SK-N-SH (cell line): ENCODE measurements at regions not wholly inside any gene's neighbourhood (a gene's known extent, or its start where the extent isn't known, plus 50 kb on each side); places are given as distances from the start of the nearest gene placed in this dataset.

Experiments used
- CTCF ChIA-PET: fragments of 300-600, 350-600 bp; formaldehyde crosslinking; extraction: SDS; loops from one replicate; lab custom pipeline; 2021; lab: Yijun Ruan, JAX
- POLR2A ChIA-PET: fragments of 350-600 bp; sonication (Branson Sonifier 250); formaldehyde crosslinking; extraction: SDS; loops from one replicate; lab custom pipeline; 2020; ENCODE audit warnings: antibody characterized with exemption, inconsistent platforms; lab: Yijun Ruan, JAX
- DNase-seq: peaks from one replicate; pipeline ENCODE4 v3.0.0; 2012
- H2AFZ ChIP-seq: fragments of 200-600 bp; sonication (generic); 2 replicates; pipeline ENCODE4 v1.8.1; 2016; ENCODE audit warnings: antibody characterized with exemption, mild to moderate bottlenecking, low read depth
- H3F3A ChIP-seq: fragments of 200-600 bp; sonication (generic); replicated peaks from 2 replicates; pipeline ENCODE3; 2016; ENCODE audit warnings: antibody characterized with exemption, mild to moderate bottlenecking; ENCODE audit not compliant: insufficient read depth
- H3K27ac ChIP-seq, 2 experiments: fragments of 200-500 bp in 1 of 2; fragments of 200-600 bp in 1 of 2; sonication (Bioruptor generic) in 1 of 2; sonication (generic), shearing (Covaris generic) in 1 of 2; 2 replicates each; pipeline versions ENCODE4 v1.5.1 to v1.6.1; 2014 to 2016; ENCODE audit warnings: low read depth in 2 of 2, inconsistent platforms in 1 of 2, low read length in 1 of 2, mild to moderate bottlenecking in 1 of 2, mixed read lengths in 1 of 2
- H3K27me3 ChIP-seq: fragments of 200-600 bp; sonication (generic), shearing (Covaris generic); 2 replicates; pipeline ENCODE4 v1.6.1; 2016; ENCODE audit warnings: mixed run types; ENCODE audit not compliant: insufficient read depth
- H3K36me3 ChIP-seq, 2 experiments: fragments of 200-500 bp in 1 of 2; fragments of 200-600 bp in 1 of 2; sonication (Bioruptor generic) in 1 of 2; sonication (generic) in 1 of 2; replicated peaks in 1 of 2; 2 replicates each; pipeline versions ENCODE3 to v1.5.1; 2014 to 2016; ENCODE audit warnings: low read length in 1 of 2, mild to moderate bottlenecking in 1 of 2; ENCODE audit not compliant: insufficient read depth in 2 of 2, control insufficient read depth in 1 of 2
- H3K4me1 ChIP-seq, 2 experiments: fragments of 200-500 bp in 1 of 2; fragments of 200-600 bp in 1 of 2; sonication (Bioruptor generic) in 1 of 2; sonication (generic), shearing (Covaris generic) in 1 of 2; 2 replicates each; pipeline versions ENCODE4 v1.5.1 to v1.6.1; 2014 to 2016; ENCODE audit warnings: low read depth in 1 of 2, low read length in 1 of 2, mixed run types in 1 of 2; ENCODE audit not compliant: insufficient read depth in 2 of 2, control insufficient read depth in 1 of 2
- H3K4me2 ChIP-seq: fragments of 200-600 bp; sonication (generic), shearing (Covaris generic); 2 replicates; pipeline ENCODE4 v1.6.1; 2017; ENCODE audit warnings: mixed run types
- H3K4me3 ChIP-seq, 2 experiments: fragments of 200-500 bp in 1 of 2; fragments of 200-600 bp in 1 of 2; sonication (Bioruptor generic) in 1 of 2; sonication (generic), shearing (Covaris generic) in 1 of 2; 2 replicates each; pipeline versions ENCODE4 v1.5.1 to v1.8.1; 2014 to 2016; ENCODE audit warnings: low read depth in 2 of 2, inconsistent platforms in 1 of 2, low read length in 1 of 2, mild to moderate bottlenecking in 1 of 2, mixed read lengths in 1 of 2, moderate library complexity in 1 of 2
- H3K79me2 ChIP-seq: fragments of 200-600 bp; sonication (generic); 2 replicates; pipeline ENCODE4 v1.8.1; 2017; ENCODE audit warnings: mild to moderate bottlenecking; ENCODE audit not compliant: insufficient read depth
- H3K9ac ChIP-seq: fragments of 200-600 bp; sonication (generic); 2 replicates; pipeline ENCODE4 v1.6.1; 2017; ENCODE audit warnings: mixed run types
- H3K9me2 ChIP-seq: fragments of 200-600 bp; sonication (generic); 2 replicates; pipeline ENCODE4 v1.6.1; 2017; ENCODE audit warnings: mixed run types
- H3K9me3 ChIP-seq: fragments of 200-600 bp; sonication (generic); 2 replicates; pipeline ENCODE4 v1.6.1; 2017; ENCODE audit warnings: mixed run types, mild to moderate bottlenecking, moderate library complexity
- H4K20me1 ChIP-seq: fragments of 200-600 bp; sonication (generic); 2 replicates; pipeline ENCODE4 v1.6.1; 2017; ENCODE audit warnings: mild to moderate bottlenecking, mixed run types; ENCODE audit not compliant: insufficient read depth
- CHD2 ChIP-seq: fragments of 150-350 bp; IDR thresholded peaks from 2 replicates; pipeline ENCODE4 v1.6.1; 2018; ENCODE audit warnings: low read length; ENCODE audit not compliant: partially characterized antibody
- ELF1 ChIP-seq: IDR thresholded peaks from 2 replicates; pipeline ENCODE4 v1.4.0; 2012
- EZH2phosphoT487 ChIP-seq: fragments of 200-600 bp; sonication (generic); IDR thresholded peaks from 2 replicates; pipeline ENCODE4 v1.6.1; 2017; ENCODE audit warnings: low read depth, mixed run types, mild to moderate bottlenecking, antibody characterized with exemption, moderate library complexity, borderline replicate concordance
- FOSL2 ChIP-seq: IDR thresholded peaks from 2 replicates; pipeline ENCODE4 v1.4.0; 2012; ENCODE audit warnings: low read depth, mild to moderate bottlenecking, moderate library complexity, borderline replicate concordance
- GABPA ChIP-seq: IDR thresholded peaks from 2 replicates; pipeline ENCODE4 v1.4.0; 2012; ENCODE audit warnings: low read depth, mild to moderate bottlenecking
- GATA2 ChIP-seq: sonication (generic); formaldehyde crosslinking; IDR thresholded peaks from 2 replicates; pipeline ENCODE4 v1.5.0; 2020; ENCODE audit warnings: mild to moderate bottlenecking, missing genetic modification reagents
- IRF3 ChIP-seq: fragments of 150-350 bp; IDR thresholded peaks from 2 replicates; pipeline ENCODE4 v1.6.1; 2016; ENCODE audit warnings: mild to moderate bottlenecking, low read depth, low read length
- JUND ChIP-seq: IDR thresholded peaks from 2 replicates; pipeline ENCODE4 v1.4.0; 2012
- MAX ChIP-seq: IDR thresholded peaks from 2 replicates; pipeline ENCODE4 v1.4.0; 2012; ENCODE audit warnings: low read depth
- MEF2A ChIP-seq: IDR thresholded peaks from 2 replicates; pipeline ENCODE4 v1.4.0; 2012; ENCODE audit warnings: low read depth, borderline replicate concordance
- MXI1 ChIP-seq: IDR thresholded peaks from 2 replicates; pipeline ENCODE4 v1.6.1; 2012; ENCODE audit warnings: mild to moderate bottlenecking, low read depth, low read length, improper control_type of control experiment
- NFIC ChIP-seq: IDR thresholded peaks from 2 replicates; pipeline ENCODE4 v1.4.0; 2012; ENCODE audit warnings: borderline replicate concordance
- NRF1 ChIP-seq: IDR thresholded peaks from 2 replicates; pipeline ENCODE4 v1.6.1; 2012; ENCODE audit warnings: low read depth, mild to moderate bottlenecking, low read length
- RAD21 ChIP-seq: IDR thresholded peaks from 2 replicates; pipeline ENCODE4 v1.6.1; 2012; ENCODE audit warnings: mild to moderate bottlenecking, low read length
- RCOR1 ChIP-seq: fragments of 150-350 bp; IDR thresholded peaks from 2 replicates; pipeline ENCODE4 v1.6.1; 2017; ENCODE audit warnings: antibody characterized with exemption, low read length
- REST ChIP-seq: IDR thresholded peaks from 2 replicates; pipeline ENCODE4 v1.6.1; 2012; ENCODE audit warnings: mild to moderate bottlenecking, low read depth, low read length, moderate library complexity
- RXRA ChIP-seq: IDR thresholded peaks from 2 replicates; pipeline ENCODE4 v1.4.0; 2012; ENCODE audit warnings: low read depth, mild to moderate bottlenecking, borderline replicate concordance
- SIN3A ChIP-seq: IDR thresholded peaks from 2 replicates; pipeline ENCODE4 v1.6.1; 2012; ENCODE audit warnings: low read depth, mild to moderate bottlenecking, low read length, moderate library complexity, borderline replicate concordance
- SMC3 ChIP-seq: IDR thresholded peaks from 2 replicates; pipeline ENCODE4 v1.6.1; 2012; ENCODE audit warnings: low read depth, low read length, improper control_type of control experiment
- TCF12 ChIP-seq: IDR thresholded peaks from 2 replicates; pipeline ENCODE4 v1.4.0; 2012
- TEAD4 ChIP-seq: IDR thresholded peaks from 2 replicates; pipeline ENCODE4 v1.4.0; 2012; ENCODE audit warnings: mild to moderate bottlenecking, borderline replicate concordance; ENCODE audit not compliant: insufficient read depth
- USF1 ChIP-seq: IDR thresholded peaks from 2 replicates; pipeline ENCODE4 v1.4.0; 2012; ENCODE audit warnings: low read depth, borderline replicate concordance
- USF2 ChIP-seq: fragments of 150-350 bp; IDR thresholded peaks from 2 replicates; pipeline ENCODE4 v1.6.1; 2017; ENCODE audit warnings: antibody characterized with exemption, low read length, low read depth, borderline replicate concordance
- YY1 ChIP-seq: IDR thresholded peaks from 2 replicates; pipeline ENCODE4 v1.4.0; 2012; ENCODE audit warnings: low read depth, mild to moderate bottlenecking
- ZBTB33 ChIP-seq: IDR thresholded peaks from 2 replicates; pipeline ENCODE4 v1.4.0; 2012; ENCODE audit warnings: low read depth, borderline replicate concordance
- WGBS: methylation state at CpG from one replicate; pipeline ENCODE4 v1.1.6; 2017; ENCODE audit warnings: low lambda C conversion rate; 5-methylcytosine and 5-hydroxymethylcytosine counted together

- H3K27ac ChIP-seq = no peak overlapping the region
- H3K36me3 ChIP-seq = no peaks in the 10 kb centered on the region
- no peaks in the 10 kb centered on the region for H3K79me2 ChIP-seq
- H3K9ac ChIP-seq = no peak overlapping the region
- no peaks in the 10 kb centered on the region for H3K27me3 ChIP-seq
- no peaks in the 10 kb centered on the region for H3K9me2 ChIP-seq
- no peaks in the 10 kb centered on the region for H3K9me3 ChIP-seq
- H3F3A ChIP-seq = no peaks in the 10 kb centered on the region
- no peaks in the 10 kb centered on the region for H4K20me1 ChIP-seq
- ChIA-PET CTCF (interaction anchor here (0.9 to 2.0 kb wide), 3 partner anchors 14 to 177 kb away, joined by 3 to 4 read pairs (median 3); no protein-coding TSS in a partner anchor), POLR2A (no interaction called here)
- H3K4me1 ChIP-seq = peaks cover 0 to 8% of the 10 kb centered on the region in 2 experiments; a peak in 1 of 4 replicates
- no peak for DNase-seq
- H2AFZ ChIP-seq = no peak overlapping the region
- 50% methylated on average over 7 of the region's 7 CpGs for WGBS
- H3K4me3 ChIP-seq = no peak overlapping the region
- H3K4me2 ChIP-seq = no peak overlapping the region
- no peak for TF ChIP-seq ELF1
- TF ChIP-seq IRF3 = no peak
- TF ChIP-seq TEAD4 = no peak
- no peak for TF ChIP-seq GATA2 (CRISPR knock-in tag)
- peak; percentile 55 for TF ChIP-seq JUND
- no peak for TF ChIP-seq CHD2
- no peak for TF ChIP-seq RAD21
- TF ChIP-seq REST = no peak
- no peak for TF ChIP-seq USF1
- TF ChIP-seq EZH2phosphoT487 = no peak
- no peak for TF ChIP-seq GABPA
- no peak for TF ChIP-seq USF2
- TF ChIP-seq NRF1 = no peak
- no peak for TF ChIP-seq MXI1
- TF ChIP-seq SIN3A = no peak
- no peak for TF ChIP-seq ZBTB33
- peak; percentile 43; the same call in 1 of the 2 replicates for TF ChIP-seq FOSL2
- peak; percentile 82 for TF ChIP-seq TCF12
- no peak for TF ChIP-seq RCOR1
- no peak for TF ChIP-seq SMC3
- TF ChIP-seq MAX = no peak
- TF ChIP-seq RXRA = no peak
- no peak for TF ChIP-seq NFIC
- TF ChIP-seq MEF2A = no peak
- no peak for TF ChIP-seq YY1
These were observed 111.2 kb downstream of the LSM3 start for GRCh38 chr3:14289590-14290461.
